ENCODE measurements at regions not wholly inside any gene's neighbourhood (a gene's known extent, or its start where the extent isn't known, plus 50 kb on each side); places are given as distances from the start of the nearest gene placed in this dataset.

DNA sequence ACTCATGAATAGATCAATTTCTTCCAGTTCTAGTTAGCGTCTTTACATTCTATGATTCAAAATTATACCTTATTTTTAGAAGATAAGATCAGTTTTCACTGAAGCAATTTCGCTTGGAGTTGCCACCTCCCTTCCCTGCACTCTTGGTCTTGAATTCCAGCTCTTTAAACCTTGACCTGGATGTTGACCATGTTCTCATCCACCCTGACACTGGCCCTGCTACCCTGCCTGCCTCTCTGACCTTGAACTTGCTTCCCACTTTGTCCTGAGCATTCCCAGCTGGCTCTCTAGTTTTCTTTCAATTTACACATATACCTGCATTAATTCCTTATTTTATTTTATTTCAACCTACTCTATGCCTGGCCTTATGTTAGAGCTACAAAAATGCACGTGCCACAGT, 274.9 kb upstream of the IGFBP3 start:
- Histone ChIP-seq H3K4me1 (ENCODE audit: control insufficient read depth in 3 of 3, insufficient read depth in 3 of 3, low read length in 3 of 3) (no peaks in the 10 kb centered on the region), H3K27ac (ENCODE audit: low read depth, low read length) (no peak overlapping the region), H3K4me3 (ENCODE audit: low read length in 3 of 3) (no peak overlapping the region), H3K9ac (ENCODE audit: low read depth in 1 of 3, low read length in 3 of 3) (no peak overlapping the region), H3K27me3 (ENCODE audit: control insufficient read depth in 3 of 3, insufficient read depth in 3 of 3, low read length in 3 of 3) (no peaks in the 10 kb centered on the region), H3K9me3 (ENCODE audit: control insufficient read depth in 3 of 3, low read length in 3 of 3) (no peaks in the 10 kb centered on the region), H3K36me3 (ENCODE audit: control insufficient read depth in 3 of 3, insufficient read depth in 3 of 3, low read length in 3 of 3) (no peaks in the 10 kb centered on the region)

- Histone ChIP-seq H3K27ac (ENCODE audit: low read depth, low read length) (no peak overlapping the region), H3K9ac (ENCODE audit: low read depth in 1 of 3, low read length in 3 of 3) (no peak overlapping the region), H3K36me3 (ENCODE audit: control insufficient read depth in 3 of 3, insufficient read depth in 3 of 3, low read length in 3 of 3) (no peaks in the 10 kb centered on the region), H3K4me3 (ENCODE audit: low read length in 3 of 3) (no peak overlapping the region), H3K4me1 (ENCODE audit: control insufficient read depth in 3 of 3, insufficient read depth in 3 of 3, low read length in 3 of 3) (no peaks in the 10 kb centered on the region), H3K27me3 (ENCODE audit: control insufficient read depth in 3 of 3, insufficient read depth in 3 of 3, low read length in 3 of 3) (no peaks in the 10 kb centered on the region), H3K9me3 (ENCODE audit: control insufficient read depth in 3 of 3, low read length in 3 of 3) (no peaks in the 10 kb centered on the region)
These were observed 271.2 kb upstream of the IGFBP3 start for GRCh38 chr7:46192271-46192670.

DNA sequence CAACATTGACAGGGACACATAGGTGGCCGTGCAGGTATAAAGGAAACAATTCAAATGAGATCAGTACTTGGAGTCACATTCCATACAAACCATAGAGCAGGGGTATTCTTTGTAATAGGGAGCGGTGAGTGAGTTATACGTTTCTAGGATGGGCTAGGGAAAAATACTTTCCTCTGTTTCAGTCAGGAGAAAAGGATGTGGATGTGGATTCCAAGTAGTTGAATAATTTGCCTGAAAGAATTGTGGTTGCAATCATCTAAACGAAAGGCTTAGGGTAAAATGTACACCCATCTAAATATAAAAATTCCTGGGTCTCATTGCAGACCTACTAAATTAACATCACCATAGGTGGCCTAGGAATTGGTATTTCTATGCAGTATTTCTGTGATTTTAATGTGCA, 270.7 kb upstream of the IGFBP3 start:
- Histone ChIP-seq H3K9ac (ENCODE audit: low read depth in 1 of 3, low read length in 3 of 3) (no peak overlapping the region), H3K36me3 (ENCODE audit: control insufficient read depth in 3 of 3, insufficient read depth in 3 of 3, low read length in 3 of 3) (no peaks in the 10 kb centered on the region), H3K9me3 (ENCODE audit: control insufficient read depth in 3 of 3, low read length in 3 of 3) (no peaks in the 10 kb centered on the region), H3K4me3 (ENCODE audit: low read length in 3 of 3) (no peak overlapping the region), H3K27me3 (ENCODE audit: control insufficient read depth in 3 of 3, insufficient read depth in 3 of 3, low read length in 3 of 3) (no peaks in the 10 kb centered on the region), H3K4me1 (ENCODE audit: control insufficient read depth in 3 of 3, insufficient read depth in 3 of 3, low read length in 3 of 3) (no peaks in the 10 kb centered on the region), H3K27ac (ENCODE audit: low read depth, low read length) (no peak overlapping the region)

- Histone ChIP-seq H3K36me3 (ENCODE audit: control insufficient read depth in 3 of 3, insufficient read depth in 3 of 3, low read length in 3 of 3) (no peaks in the 10 kb centered on the region), H3K27ac (ENCODE audit: low read depth, low read length) (no peak overlapping the region), H3K4me1 (ENCODE audit: control insufficient read depth in 3 of 3, insufficient read depth in 3 of 3, low read length in 3 of 3) (no peaks in the 10 kb centered on the region), H3K9me3 (ENCODE audit: control insufficient read depth in 3 of 3, low read length in 3 of 3) (no peaks in the 10 kb centered on the region), H3K4me3 (ENCODE audit: low read length in 3 of 3) (no peak overlapping the region), H3K27me3 (ENCODE audit: control insufficient read depth in 3 of 3, insufficient read depth in 3 of 3, low read length in 3 of 3) (no peaks in the 10 kb centered on the region), H3K9ac (ENCODE audit: low read depth in 1 of 3, low read length in 3 of 3) (no peak overlapping the region)
These were observed 270.2 kb upstream of the IGFBP3 start for GRCh38 chr7:46191296-46191695.

- Histone ChIP-seq H3K4me1 (ENCODE audit: control insufficient read depth in 3 of 3, insufficient read depth in 3 of 3, low read length in 3 of 3) (no peaks in the 10 kb centered on the region), H3K9me3 (ENCODE audit: control insufficient read depth in 3 of 3, low read length in 3 of 3) (peaks cover 0 to 2% (median 0%) of the 10 kb centered on the region in 3 donors), H3K9ac (ENCODE audit: low read depth in 1 of 3, low read length in 3 of 3) (no peak overlapping the region), H3K4me3 (ENCODE audit: low read length in 3 of 3) (no peak overlapping the region), H3K27me3 (ENCODE audit: control insufficient read depth in 3 of 3, insufficient read depth in 3 of 3, low read length in 3 of 3) (no peaks in the 10 kb centered on the region), H3K36me3 (ENCODE audit: control insufficient read depth in 3 of 3, insufficient read depth in 3 of 3, low read length in 3 of 3) (no peaks in the 10 kb centered on the region), H3K27ac (ENCODE audit: low read depth, low read length) (no peak overlapping the region)
These were observed 268.3 kb upstream of the IGFBP3 start for GRCh38 chr7:46189255-46189790.

DNA sequence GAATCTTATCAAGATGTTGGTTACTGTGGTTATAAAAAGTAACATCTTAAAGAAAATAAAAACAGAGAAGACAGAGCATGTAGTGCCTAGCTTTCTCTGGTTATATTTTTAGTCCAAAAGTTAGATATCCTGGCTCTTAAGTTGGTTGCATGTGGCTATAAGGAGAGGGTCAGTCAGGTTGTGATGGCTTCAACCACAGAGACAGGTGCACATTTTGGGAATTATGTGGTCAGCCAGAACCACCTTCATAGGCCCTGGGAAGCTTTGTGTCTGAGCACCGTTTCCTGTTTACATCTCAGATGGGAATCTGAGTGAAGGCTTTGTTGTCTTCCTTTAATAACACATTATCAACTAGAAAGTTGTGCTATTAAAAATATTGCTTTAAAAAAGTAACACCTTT, 265.1 kb upstream of the IGFBP3 start:
- Histone ChIP-seq H3K4me3 (ENCODE audit: low read length in 3 of 3) (no peak overlapping the region), H3K27ac (ENCODE audit: low read depth, low read length) (no peak overlapping the region), H3K4me1 (ENCODE audit: control insufficient read depth in 3 of 3, insufficient read depth in 3 of 3, low read length in 3 of 3) (no peaks in the 10 kb centered on the region), H3K9me3 (ENCODE audit: control insufficient read depth in 3 of 3, low read length in 3 of 3) (peaks cover 0 to 2% (median 2%) of the 10 kb centered on the region in 3 donors), H3K9ac (ENCODE audit: low read depth in 1 of 3, low read length in 3 of 3) (no peak overlapping the region), H3K27me3 (ENCODE audit: control insufficient read depth in 3 of 3, insufficient read depth in 3 of 3, low read length in 3 of 3) (no peaks in the 10 kb centered on the region), H3K36me3 (ENCODE audit: control insufficient read depth in 3 of 3, insufficient read depth in 3 of 3, low read length in 3 of 3) (no peaks in the 10 kb centered on the region)

DNA sequence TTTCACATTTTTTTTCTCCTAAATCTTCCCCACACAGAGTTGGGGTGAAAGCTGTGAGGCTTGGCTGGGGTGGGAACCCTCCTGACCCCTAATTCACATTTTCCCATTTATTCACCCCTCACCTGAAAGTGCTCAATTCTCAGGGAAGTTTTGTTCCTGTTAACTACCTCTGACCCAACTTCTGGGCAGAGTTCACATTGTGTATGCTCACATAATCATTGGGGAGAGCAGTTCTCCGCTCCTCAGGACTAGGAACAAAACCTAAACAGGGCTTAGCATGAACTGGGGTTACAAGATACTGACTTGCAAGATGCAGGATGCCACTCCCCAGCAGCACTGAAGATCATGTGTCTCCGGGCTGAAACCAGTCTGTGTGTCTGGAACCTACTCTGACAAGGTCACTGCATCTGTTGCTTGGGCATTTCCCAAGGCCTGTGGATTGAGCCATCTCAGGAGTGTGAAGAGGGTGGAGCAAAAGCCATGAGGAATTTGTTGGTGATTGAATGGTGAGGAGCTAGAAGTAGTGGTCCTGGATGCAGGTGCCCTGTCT, 258.1 kb upstream of the IGFBP3 start:
- Histone ChIP-seq H3K36me3 (ENCODE audit: control insufficient read depth in 3 of 3, insufficient read depth in 3 of 3, low read length in 3 of 3) (no peaks in the 10 kb centered on the region), H3K9ac (ENCODE audit: low read depth in 1 of 3, low read length in 3 of 3) (no peak overlapping the region), H3K4me3 (ENCODE audit: low read length in 3 of 3) (no peak overlapping the region), H3K9me3 (ENCODE audit: control insufficient read depth in 3 of 3, low read length in 3 of 3) (peaks cover 0 to 4% (median 0%) of the 10 kb centered on the region in 3 donors), H3K27ac (ENCODE audit: low read depth, low read length) (no peak overlapping the region), H3K27me3 (ENCODE audit: control insufficient read depth in 3 of 3, insufficient read depth in 3 of 3, low read length in 3 of 3) (no peaks in the 10 kb centered on the region), H3K4me1 (ENCODE audit: control insufficient read depth in 3 of 3, insufficient read depth in 3 of 3, low read length in 3 of 3) (peaks cover 0 to 2% (median under 1%) of the 10 kb centered on the region in 3 donors)

DNA sequence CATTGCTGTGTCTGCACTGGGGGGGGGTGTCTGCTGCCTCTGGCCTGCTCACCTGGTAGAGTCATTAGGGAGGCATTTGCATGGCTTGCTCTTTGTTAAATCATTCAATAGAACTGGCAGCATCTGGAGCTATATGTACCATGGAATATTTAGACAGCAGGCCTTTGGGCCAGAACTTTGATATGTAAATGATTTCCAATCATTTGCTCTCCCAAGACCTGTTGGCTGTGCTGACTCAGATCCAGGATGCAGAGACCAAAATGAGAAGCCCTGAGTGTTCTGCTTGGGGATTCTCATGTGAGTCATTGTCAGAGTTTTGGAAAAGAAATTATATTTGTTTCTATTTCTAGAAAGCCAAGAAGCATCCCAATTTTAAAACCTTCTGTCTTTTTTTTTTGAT, 257.6 kb upstream of the IGFBP3 start:
- Histone ChIP-seq H3K4me3 (ENCODE audit: low read length in 3 of 3) (no peak overlapping the region), H3K27me3 (ENCODE audit: control insufficient read depth in 3 of 3, insufficient read depth in 3 of 3, low read length in 3 of 3) (no peaks in the 10 kb centered on the region), H3K27ac (ENCODE audit: low read depth, low read length) (no peak overlapping the region), H3K4me1 (ENCODE audit: control insufficient read depth in 3 of 3, insufficient read depth in 3 of 3, low read length in 3 of 3) (peaks cover 0 to 6% (median 5%) of the 10 kb centered on the region in 3 donors), H3K9ac (ENCODE audit: low read depth in 1 of 3, low read length in 3 of 3) (no peak overlapping the region), H3K36me3 (ENCODE audit: control insufficient read depth in 3 of 3, insufficient read depth in 3 of 3, low read length in 3 of 3) (no peaks in the 10 kb centered on the region), H3K9me3 (ENCODE audit: control insufficient read depth in 3 of 3, low read length in 3 of 3) (peaks cover 0 to 4% (median 0%) of the 10 kb centered on the region in 3 donors)

GRCh38 chr7:46177821-46178220, 256.7 kb upstream of the IGFBP3 start:
- H3K4me1 ChIP-seq (ENCODE audit: control insufficient read depth in 3 of 3, insufficient read depth in 3 of 3, low read length in 3 of 3), result peaks cover 0 to 9% (median 6%) of the 10 kb centered on the region in 3 donors
- no peak overlapping the region for H3K27ac ChIP-seq (ENCODE audit: low read depth, low read length)

DNA sequence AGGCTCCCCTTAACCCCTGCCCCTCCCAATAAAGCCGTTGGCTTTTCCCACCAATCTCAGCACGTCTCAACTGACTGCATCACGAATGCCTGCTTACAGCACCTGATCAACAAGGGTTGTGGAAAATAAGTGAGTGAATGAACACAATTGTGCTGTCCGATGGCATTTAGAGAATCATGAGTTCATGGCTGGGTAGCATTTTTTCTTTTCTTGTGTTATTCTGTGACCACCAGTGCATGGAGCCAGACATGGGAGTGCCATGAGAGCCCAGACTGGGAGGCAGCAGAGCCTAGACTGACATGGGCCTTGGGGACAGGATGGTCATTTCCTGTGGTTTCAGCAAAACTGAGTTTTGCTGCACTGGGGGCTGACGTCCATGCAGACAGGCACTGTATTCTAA, 254.1 kb upstream of the IGFBP3 start:
- Histone ChIP-seq H3K27me3 (ENCODE audit: control insufficient read depth in 3 of 3, insufficient read depth in 3 of 3, low read length in 3 of 3) (no peaks in the 10 kb centered on the region), H3K27ac (ENCODE audit: low read depth, low read length) (no peak overlapping the region), H3K9me3 (ENCODE audit: control insufficient read depth in 3 of 3, low read length in 3 of 3) (no peaks in the 10 kb centered on the region), H3K9ac (ENCODE audit: low read depth in 1 of 3, low read length in 3 of 3) (no peak overlapping the region), H3K4me3 (ENCODE audit: low read length in 3 of 3) (no peak overlapping the region), H3K4me1 (ENCODE audit: control insufficient read depth in 3 of 3, insufficient read depth in 3 of 3, low read length in 3 of 3) (peaks cover 0 to 9% (median 6%) of the 10 kb centered on the region in 3 donors), H3K36me3 (ENCODE audit: control insufficient read depth in 3 of 3, insufficient read depth in 3 of 3, low read length in 3 of 3) (no peaks in the 10 kb centered on the region)

More at GRCh38 chr7:46177821-46178220, 256.7 kb upstream of the IGFBP3 start:
- H3K36me3 ChIP-seq (ENCODE audit: control insufficient read depth in 3 of 3, insufficient read depth in 3 of 3, low read length in 3 of 3), result no peaks in the 10 kb centered on the region
- no peak overlapping the region for H3K9ac ChIP-seq (ENCODE audit: low read depth in 1 of 3, low read length in 3 of 3)
- H3K9me3 ChIP-seq (ENCODE audit: control insufficient read depth in 3 of 3, low read length in 3 of 3), result peaks cover 0 to 4% (median 0%) of the 10 kb centered on the region in 3 donors
- H3K4me3 ChIP-seq (ENCODE audit: low read length in 3 of 3), result no peak overlapping the region
- no peaks in the 10 kb centered on the region for H3K27me3 ChIP-seq (ENCODE audit: control insufficient read depth in 3 of 3, insufficient read depth in 3 of 3, low read length in 3 of 3)

Data from skeletal muscle tissue (tissue), 3 donors.